ENCODE measurements at regions not wholly inside any gene's neighbourhood (a gene's known extent, or its start where the extent isn't known, plus 50 kb on each side); places are given as distances from the start of the nearest gene placed in this dataset.

- no peak overlapping the region for H3K9ac ChIP-seq
- no peak overlapping the region for H3K27ac ChIP-seq
- H4K20me1 ChIP-seq, result no peaks in the 10 kb centered on the region
- H3K27me3 ChIP-seq, result no peaks in the 10 kb centered on the region
- peaks cover 0 to 8% (median 0%) of the 10 kb centered on the region in 11 experiments; a peak in 2 of 22 replicates for H3K9me3 ChIP-seq (replicated peaks in 1 of 11)
- no peaks in the 10 kb centered on the region for H3K36me3 ChIP-seq
- no peak for TF ChIP-seq Cebpa-rat (IDR thresholded peaks at IDR 0.05)
- no peaks in the 10 kb centered on the region for H3K4me1 ChIP-seq
- H3K4me2 ChIP-seq, result no peak overlapping the region
- H3K4me3 ChIP-seq, result no peak overlapping the region
Observed at GRCh38 chr2:66824926-66825325, 390.0 kb downstream of the MEIS1 start.

- H4K20me1 ChIP-seq, result no peaks in the 10 kb centered on the region
- TF ChIP-seq Cebpa-rat (IDR thresholded peaks at IDR 0.05), result no peak
- H3K4me2 ChIP-seq, result no peak overlapping the region
- H3K9ac ChIP-seq, result no peak overlapping the region
- H3K27me3 ChIP-seq, result no peaks in the 10 kb centered on the region
- no peaks in the 10 kb centered on the region for H3K36me3 ChIP-seq
- H3K9me3 ChIP-seq (replicated peaks in 1 of 11), result no peaks in the 10 kb centered on the region
- H3K4me1 ChIP-seq, result no peaks in the 10 kb centered on the region
- H3K4me3 ChIP-seq, result no peak overlapping the region
- H3K27ac ChIP-seq, result no peak overlapping the region
Observed at GRCh38 chr2:66827851-66828250, 392.9 kb downstream of the MEIS1 start.

- H3K4me1 ChIP-seq, result no peaks in the 10 kb centered on the region
- no peak overlapping the region for H3K4me3 ChIP-seq
- no peak overlapping the region for H3K9ac ChIP-seq
- no peaks in the 10 kb centered on the region for H3K9me3 ChIP-seq (replicated peaks in 1 of 11)
- no peak overlapping the region for H3K27ac ChIP-seq
- H3K36me3 ChIP-seq, result no peaks in the 10 kb centered on the region
- H3K27me3 ChIP-seq, result no peaks in the 10 kb centered on the region
- TF ChIP-seq Cebpa-rat (IDR thresholded peaks at IDR 0.05), result no peak
- no peaks in the 10 kb centered on the region for H4K20me1 ChIP-seq
- H3K4me2 ChIP-seq, result no peak overlapping the region
Observed at GRCh38 chr2:66828876-66829275, 394.0 kb downstream of the MEIS1 start.

GRCh38 chr2:66830881-66831280 is 396.0 kb downstream of the MEIS1 start:
- Histone ChIP-seq H3K9ac (no peak overlapping the region), H4K20me1 (no peaks in the 10 kb centered on the region), H3K27me3 (no peaks in the 10 kb centered on the region), H3K4me2 (no peak overlapping the region), H3K27ac (no peak overlapping the region), H3K36me3 (no peaks in the 10 kb centered on the region), H3K9me3 (replicated peaks in 1 of 11) (no peaks in the 10 kb centered on the region), H3K4me1 (no peaks in the 10 kb centered on the region), H3K4me3 (no peak overlapping the region)
- TF ChIP-seq Cebpa-rat (IDR thresholded peaks at IDR 0.05), result no peak

- TF ChIP-seq Cebpa-rat (IDR thresholded peaks at IDR 0.05), result no peak
- Histone ChIP-seq H3K4me1 (no peaks in the 10 kb centered on the region), H3K27ac (no peak overlapping the region), H3K4me2 (no peak overlapping the region), H3K4me3 (no peak overlapping the region), H4K20me1 (no peaks in the 10 kb centered on the region), H3K27me3 (no peaks in the 10 kb centered on the region), H3K9me3 (replicated peaks in 1 of 11) (no peaks in the 10 kb centered on the region), H3K9ac (no peak overlapping the region), H3K36me3 (no peaks in the 10 kb centered on the region)
Observed at GRCh38 chr2:66832646-66833435, 397.9 kb downstream of the MEIS1 start.

- Histone ChIP-seq H3K36me3 (no peaks in the 10 kb centered on the region), H3K9me3 (replicated peaks in 1 of 11) (no peaks in the 10 kb centered on the region), H3K4me2 (no peak overlapping the region), H3K27ac (no peak overlapping the region), H3K9ac (no peak overlapping the region), H3K4me3 (no peak overlapping the region), H3K27me3 (no peaks in the 10 kb centered on the region), H3K4me1 (no peaks in the 10 kb centered on the region), H4K20me1 (no peaks in the 10 kb centered on the region)
- no peak for TF ChIP-seq Cebpa-rat (IDR thresholded peaks at IDR 0.05)
Observed at GRCh38 chr2:66834859-66835258, 399.9 kb downstream of the MEIS1 start.

GRCh38 chr2:66836851-66837250 is 401.9 kb downstream of the MEIS1 start:
- H3K9ac ChIP-seq, result no peak overlapping the region
- no peaks in the 10 kb centered on the region for H3K9me3 ChIP-seq (replicated peaks in 1 of 11)
- H3K4me2 ChIP-seq, result no peak overlapping the region
- H3K4me3 ChIP-seq, result no peak overlapping the region
- H3K27me3 ChIP-seq, result no peaks in the 10 kb centered on the region
- H4K20me1 ChIP-seq, result no peaks in the 10 kb centered on the region
- TF ChIP-seq Cebpa-rat (IDR thresholded peaks at IDR 0.05), result no peak
- no peaks in the 10 kb centered on the region for H3K4me1 ChIP-seq
- no peak overlapping the region for H3K27ac ChIP-seq
- H3K36me3 ChIP-seq, result no peaks in the 10 kb centered on the region

GRCh38 chr2:66839551-66840320 is 404.8 kb downstream of the MEIS1 start:
- no peaks in the 10 kb centered on the region for H3K27me3 ChIP-seq
- no peaks in the 10 kb centered on the region for H3K36me3 ChIP-seq
- H3K27ac ChIP-seq, result no peak overlapping the region
- H3K4me3 ChIP-seq, result no peak overlapping the region
- no peaks in the 10 kb centered on the region for H3K4me1 ChIP-seq
- H4K20me1 ChIP-seq, result no peaks in the 10 kb centered on the region
- no peak for TF ChIP-seq Cebpa-rat (IDR thresholded peaks at IDR 0.05)
- H3K9me3 ChIP-seq (replicated peaks in 1 of 11), result no peaks in the 10 kb centered on the region
- H3K4me2 ChIP-seq, result no peak overlapping the region
- H3K9ac ChIP-seq, result no peak overlapping the region

GRCh38 chr2:66840321-66841002 is 405.5 kb downstream of the MEIS1 start:
- Histone ChIP-seq H3K4me3 (no peak overlapping the region), H3K4me2 (no peak overlapping the region), H3K27ac (no peak overlapping the region), H3K27me3 (no peaks in the 10 kb centered on the region), H3K4me1 (no peaks in the 10 kb centered on the region), H3K9me3 (replicated peaks in 1 of 11) (no peaks in the 10 kb centered on the region), H3K36me3 (no peaks in the 10 kb centered on the region), H3K9ac (no peak overlapping the region), H4K20me1 (no peaks in the 10 kb centered on the region)
- 0 out of 22 replicates have a peak, but pooled peaks of 1 of the 11 experiments have one; percentile 59 for TF ChIP-seq Cebpa-rat (IDR thresholded peaks at IDR 0.05)

Measured in BLaER1 treated with 17β-estradiol and CSF1 and Interleukin-3, amounts not matched to agents 10 nM and 100 nM (cell line).